ENCODE measurements at regions not wholly inside any gene's neighbourhood (a gene's known extent, or its start where the extent isn't known, plus 50 kb on each side); places are given as distances from the start of the nearest gene placed in this dataset.

DNA sequence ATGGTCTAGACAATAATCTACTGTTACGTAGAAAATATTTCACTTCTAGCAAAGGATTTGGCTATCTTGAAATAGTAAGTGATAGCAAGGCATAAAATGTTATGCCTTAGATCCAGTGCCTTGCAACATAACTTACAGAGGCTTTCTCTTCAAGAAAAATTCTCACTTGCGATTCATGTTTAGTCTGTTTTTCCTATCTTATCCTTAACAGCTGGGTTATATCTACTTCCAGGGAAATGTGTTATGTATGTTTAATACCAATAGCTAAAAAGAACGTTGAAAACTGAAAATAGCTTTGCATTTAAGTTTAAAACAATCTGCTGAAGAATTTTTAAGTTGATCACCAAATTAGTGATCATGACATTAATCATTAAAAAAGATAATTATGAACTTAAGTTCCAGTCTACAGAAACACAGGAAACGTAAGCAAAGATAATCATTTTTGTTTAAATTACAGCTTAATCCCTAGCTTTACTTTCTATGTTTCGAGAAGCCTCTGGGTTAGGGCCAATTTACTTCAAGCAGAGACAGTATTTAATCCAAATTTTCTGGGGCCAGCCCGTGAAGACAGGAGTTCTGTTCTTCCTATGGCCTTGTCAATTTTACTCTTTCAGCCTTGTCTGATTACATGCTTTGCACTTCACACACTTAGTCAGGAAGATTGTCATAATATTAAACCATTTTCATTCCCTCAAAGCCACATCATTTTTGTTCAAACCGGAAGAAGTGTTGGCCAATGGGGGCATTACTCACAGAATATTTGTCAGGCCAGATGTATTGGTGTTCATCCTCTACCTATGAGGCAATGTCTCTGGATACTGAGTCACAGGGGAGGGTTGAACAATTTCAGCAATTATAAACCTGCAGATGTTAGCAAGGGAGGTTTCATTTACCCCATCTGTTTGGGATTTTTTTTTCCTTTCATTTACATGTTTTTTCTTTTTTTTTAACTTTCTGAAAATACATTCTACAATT is 1132.9 kb upstream of the ZEB2 start:
- intact Hi-C loops (cut with DNase I): no loop called here
- DNase-seq: peak in 1 of 5 donors; percentile 26
- no peak overlapping the region for H3K27ac ChIP-seq
- H3K36me3 ChIP-seq: no peaks in the 10 kb centered on the region
- TF ChIP-seq EP300 (IDR thresholded peaks at IDR 0.05) (no peak), POLR2A (IDR thresholded peaks at IDR 0.05) (no peak)
- TF ChIP-seq, protein P1, sequence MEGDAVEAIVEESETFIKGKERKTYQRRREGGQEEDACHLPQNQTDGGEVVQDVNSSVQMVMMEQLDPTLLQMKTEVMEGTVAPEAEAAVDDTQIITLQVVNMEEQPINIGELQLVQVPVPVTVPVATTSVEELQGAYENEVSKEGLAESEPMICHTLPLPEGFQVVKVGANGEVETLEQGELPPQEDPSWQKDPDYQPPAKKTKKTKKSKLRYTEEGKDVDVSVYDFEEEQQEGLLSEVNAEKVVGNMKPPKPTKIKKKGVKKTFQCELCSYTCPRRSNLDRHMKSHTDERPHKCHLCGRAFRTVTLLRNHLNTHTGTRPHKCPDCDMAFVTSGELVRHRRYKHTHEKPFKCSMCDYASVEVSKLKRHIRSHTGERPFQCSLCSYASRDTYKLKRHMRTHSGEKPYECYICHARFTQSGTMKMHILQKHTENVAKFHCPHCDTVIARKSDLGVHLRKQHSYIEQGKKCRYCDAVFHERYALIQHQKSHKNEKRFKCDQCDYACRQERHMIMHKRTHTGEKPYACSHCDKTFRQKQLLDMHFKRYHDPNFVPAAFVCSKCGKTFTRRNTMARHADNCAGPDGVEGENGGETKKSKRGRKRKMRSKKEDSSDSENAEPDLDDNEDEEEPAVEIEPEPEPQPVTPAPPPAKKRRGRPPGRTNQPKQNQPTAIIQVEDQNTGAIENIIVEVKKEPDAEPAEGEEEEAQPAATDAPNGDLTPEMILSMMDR (IDR thresholded peaks at IDR 0.05): no peak
- H3K9me3 ChIP-seq: no peaks in the 10 kb centered on the region
- H3K4me3 ChIP-seq: no peak overlapping the region
- 10 to 24% (median 12%) methylated on average over 7 of the region's 7 CpGs for WGBS, 3 donors
- H3K27me3 ChIP-seq: no peaks in the 10 kb centered on the region
- H3K4me1 ChIP-seq (ENCODE audit: insufficient read depth): no peaks in the 10 kb centered on the region

DNA sequence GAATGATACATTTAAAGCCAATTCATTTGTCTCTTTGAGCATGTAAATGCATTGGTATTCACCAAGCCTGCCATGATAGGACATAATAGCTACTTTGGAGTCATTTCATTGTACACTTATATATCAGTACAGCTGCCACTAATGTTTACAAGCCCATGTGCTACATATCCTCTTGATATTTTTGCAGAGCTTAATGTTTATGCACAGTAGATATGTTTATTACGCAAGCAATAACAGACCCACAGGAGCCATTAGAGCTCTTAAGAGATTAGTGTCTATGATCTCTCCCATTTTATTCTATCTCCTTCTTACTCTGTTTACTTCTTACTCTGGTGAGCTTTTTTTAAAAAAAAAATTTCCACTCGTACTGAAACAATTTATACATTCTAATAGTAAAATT is 1132.1 kb upstream of the ZEB2 start:
- WGBS, 3 donors: 43 to 58% (median 47%) methylated on average over 2 of the region's 2 CpGs

DNA sequence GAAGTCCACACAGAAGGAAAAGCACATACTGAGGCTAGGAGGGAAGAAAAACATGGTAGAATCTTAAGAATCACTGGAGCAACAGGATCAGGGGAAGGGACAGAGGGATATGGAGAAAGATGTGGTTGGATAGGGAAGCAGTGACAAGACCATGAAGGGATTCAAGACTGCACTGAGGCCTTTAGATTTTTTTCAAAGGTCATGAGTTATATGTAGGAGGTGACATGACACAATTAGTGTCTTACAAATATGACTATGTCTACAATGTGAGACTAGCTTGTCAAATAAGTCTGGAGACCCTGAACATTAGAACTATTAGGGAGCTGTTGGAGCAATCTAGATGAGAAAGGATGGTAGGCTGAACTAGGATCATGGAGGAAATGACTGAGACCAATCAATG is 1130.3 kb upstream of the ZEB2 start:
- no peaks in the 10 kb centered on the region for H3K9me3 ChIP-seq
- H3K27ac ChIP-seq: no peak overlapping the region
- intact Hi-C loops (cut with DNase I): no loop called here
- H3K36me3 ChIP-seq: no peaks in the 10 kb centered on the region
- DNase-seq: no peak
- no peak overlapping the region for H3K4me3 ChIP-seq
- H3K27me3 ChIP-seq: no peaks in the 10 kb centered on the region
- TF ChIP-seq EP300 (IDR thresholded peaks at IDR 0.05) (no peak), POLR2A (IDR thresholded peaks at IDR 0.05) (no peak)
- TF ChIP-seq, protein P1 (IDR thresholded peaks at IDR 0.05): no peak
- no peaks in the 10 kb centered on the region for H3K4me1 ChIP-seq (ENCODE audit: insufficient read depth)

More for the DNA sequence above, 1132.1 kb upstream of the ZEB2 start:
- no peak overlapping the region for H3K27ac ChIP-seq
- H3K27me3 ChIP-seq: no peaks in the 10 kb centered on the region
- intact Hi-C loops (cut with DNase I): no loop called here
- no peaks in the 10 kb centered on the region for H3K9me3 ChIP-seq
- H3K4me3 ChIP-seq: no peak overlapping the region
- DNase-seq: no peak
- TF ChIP-seq EP300 (IDR thresholded peaks at IDR 0.05) (no peak), POLR2A (IDR thresholded peaks at IDR 0.05) (no peak)
- TF ChIP-seq, protein P1 (IDR thresholded peaks at IDR 0.05): no peak
- H3K36me3 ChIP-seq: no peaks in the 10 kb centered on the region
- no peaks in the 10 kb centered on the region for H3K4me1 ChIP-seq (ENCODE audit: insufficient read depth)

DNA sequence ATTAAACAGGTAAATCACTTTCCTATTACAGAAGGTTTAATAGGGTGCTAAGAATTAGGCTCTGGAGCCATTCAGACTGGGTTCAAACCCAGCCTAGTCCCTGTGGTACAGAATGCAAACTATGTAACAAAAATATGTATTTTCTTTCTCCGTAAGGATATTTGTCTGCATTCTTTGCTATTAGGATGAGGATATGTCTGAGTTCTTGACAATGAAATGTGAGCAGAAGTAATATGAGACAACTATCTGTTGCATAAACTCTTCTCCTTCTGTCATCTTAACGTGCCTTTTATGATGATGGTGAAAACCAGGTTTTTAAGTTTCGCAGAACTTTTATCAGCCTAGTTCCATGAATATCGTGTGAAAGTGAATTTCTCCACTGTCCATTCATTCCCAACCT is 1129.1 kb upstream of the ZEB2 start:
- TF ChIP-seq, protein P1 (IDR thresholded peaks at IDR 0.05): no peak
- TF ChIP-seq EP300 (IDR thresholded peaks at IDR 0.05): no peak
- no peak for TF ChIP-seq POLR2A (IDR thresholded peaks at IDR 0.05)
- Histone ChIP-seq H3K27me3 (no peaks in the 10 kb centered on the region), H3K9me3 (no peaks in the 10 kb centered on the region), H3K4me3 (no peak overlapping the region), H3K27ac (no peak overlapping the region), H3K36me3 (no peaks in the 10 kb centered on the region), H3K4me1 (ENCODE audit: insufficient read depth) (no peaks in the 10 kb centered on the region)
- no peak for DNase-seq
- WGBS, 3 donors: 91 to 93% (median 92%) methylated on average over 4 of the region's 4 CpGs
- intact Hi-C loops (cut with DNase I): no loop called here
